ENCODE measurements at regions not wholly inside any gene's neighbourhood (a gene's known extent, or its start where the extent isn't known, plus 50 kb on each side); places are given as distances from the start of the nearest gene placed in this dataset.

DNA sequence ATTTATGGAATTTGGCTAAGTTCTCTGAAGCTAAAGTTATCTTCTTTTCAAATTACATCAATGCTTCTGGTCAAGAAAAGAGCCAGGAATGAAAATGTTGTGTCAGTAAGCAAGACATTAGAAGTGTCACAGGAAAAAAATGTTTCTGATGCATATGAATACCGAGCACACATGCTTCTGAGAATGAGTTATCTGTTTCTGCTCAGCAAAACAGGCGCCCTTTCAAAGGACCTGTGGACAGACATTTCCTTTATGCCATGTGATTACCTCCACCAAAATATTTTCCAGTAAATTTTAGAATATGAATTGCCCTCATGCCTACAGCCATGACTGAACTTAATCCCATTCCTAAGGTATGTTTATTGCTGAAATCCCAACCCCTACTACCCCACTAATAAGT, 55.4 kb upstream of the RNF180 start:
- no peak for DNase-seq (ENCODE audit: extremely low read depth, low read depth)

DNA sequence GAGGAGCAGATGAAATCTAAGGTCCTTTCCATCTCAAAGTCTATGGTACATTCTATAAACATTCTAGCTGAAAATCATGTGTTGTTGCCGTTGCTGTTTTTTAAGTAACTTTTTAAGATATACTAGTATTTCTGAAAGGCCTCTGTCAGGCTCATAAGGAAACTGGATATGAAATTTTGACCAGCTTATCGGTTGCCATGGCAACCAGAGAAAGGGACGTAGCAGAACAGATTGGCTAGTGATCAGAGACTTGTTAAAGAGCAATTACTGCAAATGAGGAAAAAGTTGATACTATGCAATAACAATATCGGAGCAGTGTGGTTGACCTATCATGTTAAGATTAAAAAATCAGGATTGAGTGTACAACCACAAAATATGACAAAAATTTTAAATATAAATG, 57.0 kb upstream of the RNF180 start:
- TF ChIP-seq, protein P1, sequence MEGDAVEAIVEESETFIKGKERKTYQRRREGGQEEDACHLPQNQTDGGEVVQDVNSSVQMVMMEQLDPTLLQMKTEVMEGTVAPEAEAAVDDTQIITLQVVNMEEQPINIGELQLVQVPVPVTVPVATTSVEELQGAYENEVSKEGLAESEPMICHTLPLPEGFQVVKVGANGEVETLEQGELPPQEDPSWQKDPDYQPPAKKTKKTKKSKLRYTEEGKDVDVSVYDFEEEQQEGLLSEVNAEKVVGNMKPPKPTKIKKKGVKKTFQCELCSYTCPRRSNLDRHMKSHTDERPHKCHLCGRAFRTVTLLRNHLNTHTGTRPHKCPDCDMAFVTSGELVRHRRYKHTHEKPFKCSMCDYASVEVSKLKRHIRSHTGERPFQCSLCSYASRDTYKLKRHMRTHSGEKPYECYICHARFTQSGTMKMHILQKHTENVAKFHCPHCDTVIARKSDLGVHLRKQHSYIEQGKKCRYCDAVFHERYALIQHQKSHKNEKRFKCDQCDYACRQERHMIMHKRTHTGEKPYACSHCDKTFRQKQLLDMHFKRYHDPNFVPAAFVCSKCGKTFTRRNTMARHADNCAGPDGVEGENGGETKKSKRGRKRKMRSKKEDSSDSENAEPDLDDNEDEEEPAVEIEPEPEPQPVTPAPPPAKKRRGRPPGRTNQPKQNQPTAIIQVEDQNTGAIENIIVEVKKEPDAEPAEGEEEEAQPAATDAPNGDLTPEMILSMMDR (IDR thresholded peaks at IDR 0.05; ENCODE audit: low read depth, low read length), result no peak
- no peak for DNase-seq (ENCODE audit: extremely low read depth, low read depth)

More for the DNA sequence above, 55.4 kb upstream of the RNF180 start:
- TF ChIP-seq, protein P1 (IDR thresholded peaks at IDR 0.05; ENCODE audit: low read depth, low read length), result no peak

- TF ChIP-seq, protein P1 (IDR thresholded peaks at IDR 0.05; ENCODE audit: low read depth, low read length), result no peak
- no peak for DNase-seq (ENCODE audit: extremely low read depth, low read depth)
Observed at GRCh38 chr5:64100203-64100602, 65.4 kb upstream of the RNF180 start.

DNA sequence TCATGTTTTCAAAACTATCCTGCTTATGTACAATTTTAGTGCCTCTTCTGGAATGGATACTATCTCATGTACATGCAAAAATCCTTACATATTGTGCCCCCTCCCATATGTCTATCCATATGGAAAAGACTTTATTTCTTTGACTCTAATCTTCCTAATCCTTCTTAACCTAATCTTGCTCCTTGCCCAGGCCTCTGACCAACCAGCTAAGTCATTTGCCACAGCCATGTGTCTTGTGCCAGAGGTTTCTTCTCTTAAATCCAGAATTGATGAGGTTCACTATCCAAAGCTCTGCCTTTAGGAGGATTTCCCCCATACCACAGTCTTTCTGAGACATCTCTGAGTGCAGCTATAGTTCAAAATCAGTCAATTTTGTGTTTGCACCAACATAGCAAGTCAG, 68.9 kb upstream of the RNF180 start:
- TF ChIP-seq, protein P1 (IDR thresholded peaks at IDR 0.05; ENCODE audit: low read depth, low read length), result no peak
- no peak for DNase-seq (ENCODE audit: extremely low read depth, low read depth)

GRCh38 chr5:64077589-64077988, 88.1 kb upstream of the RNF180 start:
- DNase-seq (ENCODE audit: extremely low read depth, low read depth), result no peak
- TF ChIP-seq, protein P1 (IDR thresholded peaks at IDR 0.05; ENCODE audit: low read depth, low read length), result no peak

DNA sequence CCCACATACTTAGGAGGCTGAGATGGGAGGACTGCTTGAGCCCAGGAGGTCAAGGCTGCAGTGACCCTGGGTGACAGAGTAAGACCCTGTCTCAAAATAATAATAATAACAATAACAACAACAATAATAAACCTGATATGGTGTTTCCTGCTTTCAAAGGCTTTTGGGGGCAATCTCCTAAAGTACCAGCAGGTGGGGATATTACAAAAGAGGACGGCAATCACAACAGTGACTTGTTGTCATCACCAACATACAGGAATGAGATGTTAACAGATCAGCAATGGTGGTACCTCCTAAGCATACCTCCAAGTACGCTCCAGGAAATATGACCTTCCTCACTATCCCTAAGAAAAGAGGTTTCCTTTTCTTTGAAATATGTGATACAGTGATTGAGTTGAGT, 91.1 kb upstream of the RNF180 start:
- TF ChIP-seq, protein P1 (IDR thresholded peaks at IDR 0.05; ENCODE audit: low read depth, low read length), result peak; percentile 63
- no peak for DNase-seq (ENCODE audit: extremely low read depth, low read depth)

DNA sequence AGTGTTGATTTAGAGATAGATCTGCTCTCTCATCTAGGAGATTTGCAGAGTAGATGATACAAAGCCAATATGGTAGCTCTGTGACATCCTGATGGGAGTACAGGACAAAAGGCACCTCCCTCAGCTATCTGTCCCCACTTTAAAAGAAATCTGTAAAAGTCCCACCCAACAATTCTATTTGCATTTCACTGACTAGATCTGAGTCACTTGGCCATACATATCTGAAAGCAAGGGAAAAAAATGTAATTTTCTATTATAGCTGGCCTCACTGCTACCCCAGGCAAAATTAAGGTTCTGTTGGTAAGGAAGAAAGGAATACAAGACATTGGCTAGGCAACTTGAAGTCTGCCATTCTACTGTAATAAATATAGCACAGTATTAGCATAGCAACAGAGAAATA, 96.2 kb upstream of the RNF180 start:
- TF ChIP-seq, protein P1 (IDR thresholded peaks at IDR 0.05; ENCODE audit: low read depth, low read length), result no peak
- DNase-seq (ENCODE audit: extremely low read depth, low read depth), result no peak
